Endothelial cell of umbilical vein (primary cell): ENCODE measurements at regions not wholly inside any gene's neighbourhood (a gene's known extent, or its start where the extent isn't known, plus 50 kb on each side); places are given as distances from the start of the nearest gene placed in this dataset.

Source experiments
- BruUV-seq: library from RNA; stranded (reverse); fragments of 400-500 nt; replicated peaks from 2 replicates; lab custom pipeline; 2021; lab: Mats Ljungman, UMichigan
- CTCF ChIA-PET: fragments of 300-600, 350-600 bp; sonication (Branson Sonifier 250); formaldehyde crosslinking; loops from one replicate; lab custom pipeline; 2021; ENCODE audit warnings: antibody characterized with exemption, inconsistent platforms; lab: Charles Lee
- POLR2A ChIA-PET: fragments of 300-600, 350-600 bp; sonication (Branson Sonifier 250); formaldehyde crosslinking; loops from one replicate; lab custom pipeline; 2021; ENCODE audit warnings: antibody characterized with exemption, inconsistent platforms; lab: Charles Lee
- DNase-seq: peaks from one replicate; pipeline ENCODE4 v3.0.0-alpha.2; 2011; ENCODE audit warnings: low read depth, low spot score
- FAIRE-seq: peaks from 2 replicates; lab custom pipeline; 2011; peaks lifted over from hg19 to GRCh38; lab: Jason Lieb, UNC
- H2AFZ ChIP-seq: 2 replicates; pipeline ENCODE4 v1.6.0; 2012; ENCODE audit warnings: low read depth, low read length, control low read depth, inconsistent platforms
- H3K27ac ChIP-seq: 2 replicates; pipeline ENCODE4 v1.5.1; 2011; ENCODE audit warnings: low read depth, mild to moderate bottlenecking, control low read depth, low read length, moderate library complexity; ENCODE audit not compliant: insufficient read depth
- H3K27me3 ChIP-seq, 2 experiments: 2 replicates each; pipeline versions ENCODE4 v1.6.0 to v1.6.1; 2011; ENCODE audit warnings: low read length in 2 of 2, mixed read lengths in 1 of 2; ENCODE audit not compliant: control insufficient read depth in 2 of 2, insufficient read depth in 2 of 2
- H3K36me3 ChIP-seq, 2 experiments: 2 replicates in 1 of 2; 3 replicates in 1 of 2; pipeline ENCODE4 v1.5.1; 2011; ENCODE audit warnings: low read length in 2 of 2, mild to moderate bottlenecking in 1 of 2, moderate library complexity in 1 of 2; ENCODE audit not compliant: control insufficient read depth in 2 of 2, insufficient read depth in 2 of 2; ENCODE audit errors: extremely low read depth in 1 of 2
- H3K4me1 ChIP-seq: 3 replicates; pipeline ENCODE4 v1.5.1; 2011; ENCODE audit warnings: mild to moderate bottlenecking, low read length; ENCODE audit not compliant: control insufficient read depth, insufficient read depth; ENCODE audit errors: extremely low read depth
- H3K4me2 ChIP-seq: 2 replicates; pipeline ENCODE4 v1.6.1; 2011; ENCODE audit warnings: low read length, control low read depth, mixed read lengths; ENCODE audit not compliant: insufficient read depth
- H3K4me3 ChIP-seq, 3 experiments: fragments of 200-600 bp in 1 of 3; sonication (generic), shearing (Covaris generic) in 1 of 3; replicated peaks in 1 of 3; 2 replicates each; pipeline ENCODE4 v1.5.1; 2011 to 2016; ENCODE audit warnings: control low read depth in 3 of 3, low read length in 3 of 3, mild to moderate bottlenecking in 2 of 3, inconsistent platforms in 1 of 3, low read depth in 1 of 3, moderate library complexity in 1 of 3; ENCODE audit not compliant: insufficient read depth in 1 of 3
- H3K79me2 ChIP-seq: 2 replicates; pipeline ENCODE4 v1.6.0; 2012; ENCODE audit warnings: low read length, inconsistent platforms; ENCODE audit not compliant: control insufficient read depth, insufficient read depth
- H3K9ac ChIP-seq: replicated peaks from 2 replicates; pipeline ENCODE3; 2011; ENCODE audit warnings: low read length, control low read depth; ENCODE audit not compliant: insufficient read depth; ENCODE audit errors: extremely low read depth
- H3K9me1 ChIP-seq: replicated peaks from 3 replicates; pipeline ENCODE4 v1.6.0; 2011; ENCODE audit warnings: mild to moderate bottlenecking, low read length; ENCODE audit not compliant: control insufficient read depth, insufficient read depth; ENCODE audit errors: extremely low read depth
- H3K9me3 ChIP-seq: replicated peaks from 2 replicates; pipeline ENCODE4 v1.5.1; 2012; ENCODE audit warnings: low read length, inconsistent platforms; ENCODE audit not compliant: control insufficient read depth, insufficient read depth
- H4K20me1 ChIP-seq: replicated peaks from 2 replicates; pipeline ENCODE3; 2011; ENCODE audit warnings: mild to moderate bottlenecking, low read length; ENCODE audit not compliant: control insufficient read depth, insufficient read depth; ENCODE audit errors: extremely low read depth
- EZH2 ChIP-seq: IDR thresholded peaks from 2 replicates; pipeline ENCODE4 v1.6.1; 2012; ENCODE audit warnings: borderline replicate concordance, low read depth, mild to moderate bottlenecking, moderate library complexity, low read length, inconsistent platforms; ENCODE audit not compliant: severe bottlenecking
- FOS ChIP-seq: IDR thresholded peaks from 2 replicates; pipeline ENCODE4 v1.6.1; 2011; ENCODE audit warnings: mild to moderate bottlenecking, low read length, moderate library complexity, borderline replicate concordance; ENCODE audit not compliant: insufficient read depth
- GATA2 ChIP-seq: IDR thresholded peaks from 2 replicates; pipeline ENCODE4 v1.7.0; 2011; ENCODE audit warnings: low read depth, mild to moderate bottlenecking, moderate library complexity, mixed read lengths, low read length; ENCODE audit not compliant: insufficient read length, insufficient read depth
- JUN ChIP-seq: IDR thresholded peaks from 2 replicates; pipeline ENCODE4 v1.6.1; 2011; ENCODE audit warnings: borderline replicate concordance, low read depth; ENCODE audit not compliant: insufficient read length, insufficient read depth
- MYC ChIP-seq: IDR thresholded peaks from one replicate; pipeline ENCODE4 v1.6.1; 2011; ENCODE audit warnings: mild to moderate bottlenecking, low read depth, low read length
- POLR2A ChIP-seq: IDR thresholded peaks from 2 replicates; pipeline ENCODE4 v1.6.1; 2012; ENCODE audit warnings: low read depth, mild to moderate bottlenecking, control low read depth, low read length
- POLR2AphosphoS5 ChIP-seq: IDR thresholded peaks from 2 replicates; pipeline ENCODE4 v1.6.1; 2012; ENCODE audit warnings: low read depth, mild to moderate bottlenecking, control low read depth, low read length, moderate library complexity; ENCODE audit not compliant: insufficient read depth
- dilution Hi-C: fragments of 300-500 bp; cut with MboI; formaldehyde crosslinking; loops from one replicate; pipeline ENCODE4 v1.15.0; 2019; ENCODE audit warnings: low sequenced_read_pairs; ENCODE audit not compliant: extremely low pct_ligation_motif_present
- intact Hi-C: fragments of 100-400 bp; cut with micrococcal nuclease; formaldehyde crosslinking; loops from one replicate; pipeline ENCODE4 v1.10.0; 2022
- TF ChIP-seq, protein P1 (sequence below), 2 donors: IDR thresholded peaks; 1 replicate in 1 of 2; 2 replicates in 1 of 2; pipeline ENCODE4 v1.5.1; 2011; ENCODE audit warnings: low read length in 2 of 2, mild to moderate bottlenecking in 2 of 2, moderate library complexity in 2 of 2, control low read depth in 1 of 2, inconsistent platforms in 1 of 2, low read depth in 1 of 2; ENCODE audit not compliant: insufficient read depth in 1 of 2; ENCODE audit errors: extremely low read depth in 1 of 2
- TF ChIP-seq, protein P2 (sequence below): IDR thresholded peaks from 2 replicates; pipeline ENCODE4 v1.6.1; 2011; ENCODE audit not compliant: insufficient read depth, insufficient read length

- BruUV-seq, result no TSS peak
- no peaks in the 10 kb centered on the region for H3K9me1 ChIP-seq
- H3K27ac ChIP-seq, result no peak overlapping the region
- no peaks in the 10 kb centered on the region for H4K20me1 ChIP-seq
- no peak for TF ChIP-seq FOS
- TF ChIP-seq GATA2, result no peak
- no peak for TF ChIP-seq EZH2
- TF ChIP-seq, protein P1, sequence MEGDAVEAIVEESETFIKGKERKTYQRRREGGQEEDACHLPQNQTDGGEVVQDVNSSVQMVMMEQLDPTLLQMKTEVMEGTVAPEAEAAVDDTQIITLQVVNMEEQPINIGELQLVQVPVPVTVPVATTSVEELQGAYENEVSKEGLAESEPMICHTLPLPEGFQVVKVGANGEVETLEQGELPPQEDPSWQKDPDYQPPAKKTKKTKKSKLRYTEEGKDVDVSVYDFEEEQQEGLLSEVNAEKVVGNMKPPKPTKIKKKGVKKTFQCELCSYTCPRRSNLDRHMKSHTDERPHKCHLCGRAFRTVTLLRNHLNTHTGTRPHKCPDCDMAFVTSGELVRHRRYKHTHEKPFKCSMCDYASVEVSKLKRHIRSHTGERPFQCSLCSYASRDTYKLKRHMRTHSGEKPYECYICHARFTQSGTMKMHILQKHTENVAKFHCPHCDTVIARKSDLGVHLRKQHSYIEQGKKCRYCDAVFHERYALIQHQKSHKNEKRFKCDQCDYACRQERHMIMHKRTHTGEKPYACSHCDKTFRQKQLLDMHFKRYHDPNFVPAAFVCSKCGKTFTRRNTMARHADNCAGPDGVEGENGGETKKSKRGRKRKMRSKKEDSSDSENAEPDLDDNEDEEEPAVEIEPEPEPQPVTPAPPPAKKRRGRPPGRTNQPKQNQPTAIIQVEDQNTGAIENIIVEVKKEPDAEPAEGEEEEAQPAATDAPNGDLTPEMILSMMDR (IDR thresholded peaks at IDR 0.05; ENCODE audit: extremely low read depth in 1 of 2, insufficient read depth in 1 of 2, low read depth in 1 of 2, low read length in 2 of 2), result no peak
- TF ChIP-seq JUN, result no peak
- TF ChIP-seq MYC, result no peak
- TF ChIP-seq, protein P2, sequence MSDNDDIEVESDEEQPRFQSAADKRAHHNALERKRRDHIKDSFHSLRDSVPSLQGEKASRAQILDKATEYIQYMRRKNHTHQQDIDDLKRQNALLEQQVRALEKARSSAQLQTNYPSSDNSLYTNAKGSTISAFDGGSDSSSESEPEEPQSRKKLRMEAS, result no peak
- TF ChIP-seq POLR2AphosphoS5, result no peak
- TF ChIP-seq POLR2A, result no peak
- intact Hi-C loops, result no loop called here
- ChIA-PET CTCF (no interaction called here), POLR2A (no interaction called here)
- H3K27me3 ChIP-seq, result no peaks in the 10 kb centered on the region
- dilution Hi-C loops, result no loop called here
- FAIRE-seq (no peak), DNase-seq (no peak)
- H3K36me3 ChIP-seq, result no peaks in the 10 kb centered on the region
- H2AFZ ChIP-seq, result no peak overlapping the region
- no peak overlapping the region for H3K4me3 ChIP-seq
- H3K9me3 ChIP-seq, result no peaks in the 10 kb centered on the region
- no peak overlapping the region for H3K4me2 ChIP-seq
- no peaks in the 10 kb centered on the region for H3K4me1 ChIP-seq
- H3K9ac ChIP-seq, result no peak overlapping the region
- no peaks in the 10 kb centered on the region for H3K79me2 ChIP-seq
These were observed 546.0 kb downstream of the BCOR start for GRCh38 chrX:39551762-39552161.
